ENCODE measurements at regions not wholly inside any gene's neighbourhood (a gene's known extent, or its start where the extent isn't known, plus 50 kb on each side); places are given as distances from the start of the nearest gene placed in this dataset.

DNA sequence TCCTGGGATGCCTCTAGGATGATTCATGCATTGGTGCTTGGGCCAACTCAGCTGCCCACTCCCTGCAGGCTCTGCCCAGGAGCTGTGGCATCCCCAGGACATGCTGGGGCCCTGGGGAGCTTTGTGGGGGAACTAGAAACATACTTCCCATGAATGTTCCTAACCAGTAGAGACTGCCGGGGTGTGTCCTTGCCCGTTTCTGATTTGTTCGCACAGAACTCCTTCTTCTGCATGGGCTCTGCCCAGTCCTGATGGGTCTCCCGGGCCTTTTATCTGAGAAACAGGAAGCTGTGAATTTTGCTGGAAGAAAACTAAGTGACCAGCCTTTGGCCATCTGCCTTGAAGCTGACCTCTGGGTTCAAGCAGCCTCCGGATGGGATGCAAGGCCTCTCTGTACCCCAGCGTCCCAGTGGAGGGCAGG, 71.6 kb upstream of the RNU6ATAC start:
- H3K27ac ChIP-seq (ENCODE audit: low read length): no peak overlapping the region
- H4K20me1 ChIP-seq (ENCODE audit: insufficient read depth, low read length): no peaks in the 10 kb centered on the region
- H3K9ac ChIP-seq (ENCODE audit: low read length): no peak overlapping the region
- H3K36me3 ChIP-seq (replicated peaks; ENCODE audit: low read depth, low read length): no peaks in the 10 kb centered on the region
- H3K4me2 ChIP-seq (ENCODE audit: low read length): no peak overlapping the region
- no peak overlapping the region for H3K4me3 ChIP-seq (ENCODE audit: low read length)
- 0 out of 2 replicates have a peak, but pooled peaks cover 3% of the 10 kb centered on the region for H3K27me3 ChIP-seq (ENCODE audit: low read depth, low read length)
- H2AFZ ChIP-seq (ENCODE audit: low read depth, low read length): no peak overlapping the region
- H3K9me3 ChIP-seq (ENCODE audit: insufficient read depth, low read length): no peaks in the 10 kb centered on the region
- H3K79me2 ChIP-seq (ENCODE audit: low read length): no peaks in the 10 kb centered on the region
- TF ChIP-seq, protein P1, sequence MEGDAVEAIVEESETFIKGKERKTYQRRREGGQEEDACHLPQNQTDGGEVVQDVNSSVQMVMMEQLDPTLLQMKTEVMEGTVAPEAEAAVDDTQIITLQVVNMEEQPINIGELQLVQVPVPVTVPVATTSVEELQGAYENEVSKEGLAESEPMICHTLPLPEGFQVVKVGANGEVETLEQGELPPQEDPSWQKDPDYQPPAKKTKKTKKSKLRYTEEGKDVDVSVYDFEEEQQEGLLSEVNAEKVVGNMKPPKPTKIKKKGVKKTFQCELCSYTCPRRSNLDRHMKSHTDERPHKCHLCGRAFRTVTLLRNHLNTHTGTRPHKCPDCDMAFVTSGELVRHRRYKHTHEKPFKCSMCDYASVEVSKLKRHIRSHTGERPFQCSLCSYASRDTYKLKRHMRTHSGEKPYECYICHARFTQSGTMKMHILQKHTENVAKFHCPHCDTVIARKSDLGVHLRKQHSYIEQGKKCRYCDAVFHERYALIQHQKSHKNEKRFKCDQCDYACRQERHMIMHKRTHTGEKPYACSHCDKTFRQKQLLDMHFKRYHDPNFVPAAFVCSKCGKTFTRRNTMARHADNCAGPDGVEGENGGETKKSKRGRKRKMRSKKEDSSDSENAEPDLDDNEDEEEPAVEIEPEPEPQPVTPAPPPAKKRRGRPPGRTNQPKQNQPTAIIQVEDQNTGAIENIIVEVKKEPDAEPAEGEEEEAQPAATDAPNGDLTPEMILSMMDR (IDR thresholded peaks at IDR 0.05; ENCODE audit: low read depth, low read length): no peak
- TF ChIP-seq EZH2phosphoT487 (IDR thresholded peaks at IDR 0.05; ENCODE audit: low read depth): no peak
- H3K4me1 ChIP-seq (ENCODE audit: low read length): peaks cover 3% of the 10 kb centered on the region; the same call in 1 of the 2 replicates

DNA sequence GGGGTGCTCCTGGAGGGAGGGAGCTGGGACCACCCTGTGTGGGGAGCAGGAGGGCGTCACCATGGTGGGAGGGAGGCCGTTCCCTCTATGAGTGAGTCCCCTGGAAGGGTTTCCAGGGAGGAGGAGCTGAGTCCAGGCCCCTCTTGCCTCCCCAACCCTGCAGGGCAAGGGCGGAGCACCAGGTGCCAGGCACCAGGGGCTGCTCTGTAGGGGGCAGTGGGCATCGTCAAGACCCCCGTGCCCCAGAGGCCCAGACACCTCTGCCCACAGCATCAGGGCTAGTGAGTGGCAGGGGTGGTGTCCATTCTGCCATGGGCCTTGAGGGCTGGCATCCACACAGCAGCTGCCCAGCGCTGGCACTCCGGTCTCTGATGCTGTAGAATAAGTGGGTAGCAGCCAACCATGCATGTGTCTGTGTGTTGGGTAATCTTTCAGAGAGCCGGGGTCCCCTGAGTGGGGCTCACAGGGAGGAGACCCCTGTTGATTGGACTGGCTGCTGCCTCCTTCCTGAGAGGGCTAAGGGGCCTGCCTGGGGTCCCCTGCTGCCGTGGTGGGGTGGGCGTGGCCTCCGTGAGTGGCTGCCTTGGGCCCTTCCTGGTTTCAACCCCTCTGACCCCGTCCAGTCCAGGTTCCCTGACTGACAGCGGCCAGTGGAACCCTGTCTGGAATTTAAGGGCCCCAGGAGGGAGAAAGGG, 72.7 kb upstream of the RNU6ATAC start:
- H4K20me1 ChIP-seq (ENCODE audit: insufficient read depth, low read length): no peaks in the 10 kb centered on the region
- no peaks in the 10 kb centered on the region for H3K79me2 ChIP-seq (ENCODE audit: low read length)
- H3K27ac ChIP-seq (ENCODE audit: low read length): no peak overlapping the region
- no peaks in the 10 kb centered on the region for H3K9me3 ChIP-seq (ENCODE audit: insufficient read depth, low read length)
- no peak overlapping the region for H3K4me2 ChIP-seq (ENCODE audit: low read length)
- H3K36me3 ChIP-seq (replicated peaks; ENCODE audit: low read depth, low read length): no peaks in the 10 kb centered on the region
- TF ChIP-seq, protein P1 (IDR thresholded peaks at IDR 0.05; ENCODE audit: low read depth, low read length): no peak
- TF ChIP-seq EZH2phosphoT487 (IDR thresholded peaks at IDR 0.05; ENCODE audit: low read depth): no peak
- no peak overlapping the region for H3K9ac ChIP-seq (ENCODE audit: low read length)
- 0 out of 2 replicates have a peak, but pooled peaks cover 3% of the 10 kb centered on the region for H3K27me3 ChIP-seq (ENCODE audit: low read depth, low read length)
- peaks cover 3% of the 10 kb centered on the region; the same call in 1 of the 2 replicates for H3K4me1 ChIP-seq (ENCODE audit: low read length)
- H3K4me3 ChIP-seq (ENCODE audit: low read length): no peak overlapping the region
- no peak overlapping the region for H2AFZ ChIP-seq (ENCODE audit: low read depth, low read length)

DNA sequence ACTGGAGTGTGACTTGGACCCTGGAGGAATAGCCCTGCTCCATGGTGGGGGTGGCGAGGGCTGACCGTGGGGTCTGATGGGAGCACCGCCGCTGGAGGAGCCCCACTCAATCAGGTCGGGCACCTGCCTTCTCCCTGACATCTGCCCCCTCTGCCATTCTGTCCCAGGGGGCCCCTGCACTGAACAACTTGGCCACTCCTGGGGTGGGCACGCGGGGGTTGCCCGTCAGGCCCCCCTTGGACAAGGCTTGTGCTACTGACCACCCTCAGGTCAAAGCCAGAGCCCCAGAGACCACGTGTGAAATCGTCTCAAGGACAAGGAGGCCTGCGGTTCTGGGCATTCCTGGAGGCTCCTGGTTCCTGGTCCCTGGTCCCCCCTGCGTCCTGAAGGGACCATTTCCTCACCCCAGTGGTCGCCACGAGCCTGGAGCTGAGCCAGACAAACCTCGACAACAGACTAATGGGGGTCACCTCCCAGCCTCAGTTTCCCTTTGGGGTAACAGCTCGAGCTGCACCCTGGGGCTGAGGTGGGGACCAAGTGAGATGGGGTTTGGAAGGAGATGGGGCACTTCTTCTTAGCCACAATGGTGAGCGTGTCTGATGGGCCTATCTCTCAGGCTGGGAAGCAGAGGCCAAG, 73.4 kb upstream of the RNU6ATAC start:
- Histone ChIP-seq H3K36me3 (replicated peaks; ENCODE audit: low read depth, low read length) (no peaks in the 10 kb centered on the region), H2AFZ (ENCODE audit: low read depth, low read length) (no peak overlapping the region), H3K4me2 (ENCODE audit: low read length) (no peak overlapping the region), H3K27ac (ENCODE audit: low read length) (no peak overlapping the region), H3K4me3 (ENCODE audit: low read length) (no peak overlapping the region), H3K4me1 (ENCODE audit: low read length) (peaks cover 3% of the 10 kb centered on the region; the same call in 1 of the 2 replicates), H3K9ac (ENCODE audit: low read length) (no peak overlapping the region), H3K27me3 (ENCODE audit: low read depth, low read length) (no peaks in the 10 kb centered on the region), H3K9me3 (ENCODE audit: insufficient read depth, low read length) (no peaks in the 10 kb centered on the region), H4K20me1 (ENCODE audit: insufficient read depth, low read length) (no peaks in the 10 kb centered on the region), H3K79me2 (ENCODE audit: low read length) (no peaks in the 10 kb centered on the region)
- TF ChIP-seq, protein P1 (IDR thresholded peaks at IDR 0.05; ENCODE audit: low read depth, low read length): no peak
- no peak for TF ChIP-seq EZH2phosphoT487 (IDR thresholded peaks at IDR 0.05; ENCODE audit: low read depth)

DNA sequence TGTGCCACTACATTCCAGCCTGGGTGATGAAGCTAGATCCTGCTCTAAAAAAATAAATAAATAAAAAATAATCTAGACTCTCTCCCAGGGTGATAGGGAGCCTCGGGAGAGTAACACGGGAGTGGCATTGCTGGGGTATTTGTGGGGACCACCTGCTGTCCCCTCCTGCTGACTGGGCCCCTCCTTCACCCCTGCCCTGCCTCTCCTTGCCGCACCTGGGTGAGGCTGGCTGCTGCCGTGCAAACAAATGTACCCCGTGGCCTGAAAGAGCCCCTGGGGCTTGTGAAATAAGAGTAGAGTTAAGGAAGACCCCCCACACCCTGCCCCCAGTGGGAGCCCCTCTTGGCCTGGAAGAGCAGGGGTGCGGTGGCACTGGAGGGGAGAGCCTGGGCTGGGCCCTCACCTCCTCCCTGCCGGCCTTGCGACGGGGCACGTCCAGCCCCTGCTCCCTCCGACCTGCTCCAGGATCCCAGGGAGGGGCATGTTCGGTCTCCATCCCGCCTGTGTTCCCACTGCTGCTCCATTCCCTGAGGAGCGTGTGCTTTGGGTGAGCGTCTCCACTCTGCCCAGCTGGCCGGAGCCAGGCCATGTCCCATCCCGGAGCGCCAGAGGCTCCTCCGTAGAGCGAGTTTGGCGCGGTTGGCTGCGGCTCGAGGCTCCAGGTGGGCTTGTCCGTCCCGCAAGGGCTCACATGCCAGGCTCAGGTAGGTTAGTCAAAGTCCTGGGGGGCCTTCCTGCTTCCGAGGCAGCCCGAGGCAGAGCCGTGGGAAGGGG, 75.0 kb upstream of the RNU6ATAC start:
- no peaks in the 10 kb centered on the region for H4K20me1 ChIP-seq (ENCODE audit: insufficient read depth, low read length)
- H3K27me3 ChIP-seq (ENCODE audit: low read depth, low read length): no peaks in the 10 kb centered on the region
- no peak for TF ChIP-seq EZH2phosphoT487 (IDR thresholded peaks at IDR 0.05; ENCODE audit: low read depth)
- TF ChIP-seq, protein P1 (IDR thresholded peaks at IDR 0.05; ENCODE audit: low read depth, low read length): no peak
- no peak overlapping the region for H3K27ac ChIP-seq (ENCODE audit: low read length)
- no peak overlapping the region for H3K9ac ChIP-seq (ENCODE audit: low read length)
- no peak overlapping the region for H3K4me3 ChIP-seq (ENCODE audit: low read length)
- H3K79me2 ChIP-seq (ENCODE audit: low read length): no peaks in the 10 kb centered on the region
- H3K4me1 ChIP-seq (ENCODE audit: low read length): peaks cover 14% of the 10 kb centered on the region
- no peak overlapping the region for H3K4me2 ChIP-seq (ENCODE audit: low read length)
- no peak overlapping the region for H2AFZ ChIP-seq (ENCODE audit: low read depth, low read length)
- H3K36me3 ChIP-seq (replicated peaks; ENCODE audit: low read depth, low read length): no peaks in the 10 kb centered on the region
- H3K9me3 ChIP-seq (ENCODE audit: insufficient read depth, low read length): no peaks in the 10 kb centered on the region
